GM12878 (cell line): ENCODE measurements at regions not wholly inside any gene's neighbourhood (a gene's known extent, or its start where the extent isn't known, plus 50 kb on each side); places are given as distances from the start of the nearest gene placed in this dataset.

Source experiments
- ATAC-seq: fragments of 200-7000 bp; cut with Tn5 transposase; 3 replicates; pipeline ENCODE4 v1.9.1; 2020; ENCODE audit warnings: mild to moderate bottlenecking, moderate library complexity
- BruUV-seq: library from RNA; stranded (reverse); fragments of 400-500 nt; replicated peaks from 2 replicates; lab custom pipeline; 2021; lab: Mats Ljungman, UMichigan
- CTCF ChIA-PET: fragments of 300-600 bp; sonication (Branson Sonifier 250); formaldehyde crosslinking; extraction: SDS; loops from one replicate; lab custom pipeline; 2021; ENCODE audit warnings: inconsistent platforms; lab: Yijun Ruan, JAX
- POLR2A ChIA-PET: fragments of 350-600 bp; formaldehyde crosslinking; extraction: SDS; loops from one replicate; lab custom pipeline; 2021; ENCODE audit warnings: inconsistent platforms; lab: Charles Lee
- RAD21 ChIA-PET: fragments of 300-600 bp; sonication (Branson Sonifier 250); formaldehyde crosslinking; loops from one replicate; lab custom pipeline; 2023; ENCODE audit warnings: antibody characterized with exemption; ENCODE audit not compliant: unreplicated experiment; lab: Charles Lee
- SMC1A ChIA-PET: fragments of 300-600 bp; sonication (Branson Sonifier 250); formaldehyde crosslinking; loops from one replicate; lab custom pipeline; 2023; ENCODE audit not compliant: unreplicated experiment, uncharacterized antibody; lab: Charles Lee
- DNase-seq: peaks from one replicate; pipeline ENCODE4 v3.0.0-alpha.2; 2011; ENCODE audit warnings: low read depth, low spot score
- FAIRE-seq: peaks from 3 replicates; lab custom pipeline; 2011; peaks lifted over from hg19 to GRCh38; lab: Jason Lieb, UNC
- H2AFZ ChIP-seq: 2 replicates; pipeline ENCODE4 v1.6.0; 2011; ENCODE audit warnings: low read depth, low read length, control low read depth; ENCODE audit not compliant: control insufficient read depth
- H3K27ac ChIP-seq: 2 replicates; pipeline ENCODE4 v1.5.1; 2011; ENCODE audit warnings: control low read depth; ENCODE audit not compliant: control insufficient read depth, insufficient read depth
- H3K27me3 ChIP-seq, 2 experiments: replicated peaks in 1 of 2; 2 replicates each; pipeline versions ENCODE4 v1.6.0 to v1.6.1; 2011; ENCODE audit warnings: low read length in 1 of 2; ENCODE audit not compliant: control insufficient read depth in 2 of 2, insufficient read depth in 2 of 2
- H3K36me3 ChIP-seq, 2 experiments: 2 replicates each; pipeline ENCODE4 v1.5.1; 2011; ENCODE audit warnings: low read length in 1 of 2; ENCODE audit not compliant: control insufficient read depth in 2 of 2, insufficient read depth in 2 of 2
- H3K4me1 ChIP-seq: 2 replicates; pipeline ENCODE4 v1.6.1; 2011; ENCODE audit warnings: mild to moderate bottlenecking, low read length, moderate library complexity, mixed read lengths; ENCODE audit not compliant: control insufficient read depth, insufficient read depth
- H3K4me2 ChIP-seq: 2 replicates; pipeline ENCODE4 v1.6.0; 2011; ENCODE audit warnings: control low read depth; ENCODE audit not compliant: control insufficient read depth, insufficient read depth
- H3K4me3 ChIP-seq: fragments of 200-600 bp; sonication (generic); 2 replicates; pipeline ENCODE4 v1.5.1; 2016
- H3K79me2 ChIP-seq: 2 replicates; pipeline ENCODE4 v1.6.0; 2011; ENCODE audit warnings: low read length; ENCODE audit not compliant: control insufficient read depth, insufficient read depth
- H3K9ac ChIP-seq: 2 replicates; pipeline ENCODE4 v1.8.0; 2011; ENCODE audit warnings: low read length, control low read depth, mixed read lengths; ENCODE audit not compliant: control insufficient read depth, insufficient read depth
- H3K9me3 ChIP-seq: replicated peaks from 3 replicates; pipeline ENCODE4 v1.5.1; 2011; ENCODE audit warnings: mild to moderate bottlenecking, low read length; ENCODE audit not compliant: control insufficient read depth, insufficient read depth
- H4K20me1 ChIP-seq: 2 replicates; pipeline ENCODE4 v1.6.0; 2011; ENCODE audit not compliant: control insufficient read depth, insufficient read depth
- IRF3 ChIP-seq: fragments of 450-650 bp; IDR thresholded peaks from 2 replicates; pipeline ENCODE4 v1.6.1; 2014; ENCODE audit warnings: mild to moderate bottlenecking
- MYB ChIP-seq: fragments of 150-350 bp; IDR thresholded peaks from 2 replicates; pipeline ENCODE4 v1.6.1; 2014; ENCODE audit warnings: mild to moderate bottlenecking, low read depth, low read length, borderline replicate concordance
- NRF1 ChIP-seq: conservative IDR thresholded peaks from 2 replicates; pipeline ENCODE4 v1.6.1; 2011; ENCODE audit warnings: mild to moderate bottlenecking, low read depth, low read length, improper control_type of control experiment
- PRDM15 ChIP-seq: fragments of 450-650 bp; formaldehyde crosslinking; IDR thresholded peaks from 2 replicates; pipeline ENCODE4 v1.4.0; 2020; ENCODE audit warnings: mild to moderate bottlenecking, moderate library complexity
- SMARCA5 ChIP-seq: fragments of 450-650 bp; IDR thresholded peaks from 2 replicates; pipeline ENCODE4 v1.6.1; 2017; ENCODE audit warnings: mild to moderate bottlenecking
- TCF3 ChIP-seq: IDR thresholded peaks from 2 replicates; pipeline ENCODE4 v1.6.1; 2012; ENCODE audit warnings: low read depth, mild to moderate bottlenecking, low read length, borderline replicate concordance; ENCODE audit not compliant: insufficient read depth
- ZNF592 ChIP-seq: fragments of 450-650 bp; IDR thresholded peaks from 2 replicates; pipeline ENCODE4 v1.6.1; 2017; ENCODE audit warnings: mild to moderate bottlenecking, moderate library complexity
- WGBS: methylation state at CpG from one replicate; pipeline ENCODE4 v1.1.6; 2016; ENCODE audit warnings: low lambda C conversion rate; ENCODE audit not compliant: insufficient replicate concordance, insufficient coverage; ENCODE audit errors: missing lambda C conversion rate; 5-methylcytosine and 5-hydroxymethylcytosine counted together
- in situ Hi-C: fragments of 300-500 bp; cut with MboI; formaldehyde crosslinking; loops from 9 replicates; pipeline ENCODE4 v1.14.3; 2018; ENCODE audit warnings: mixed read lengths
- intact Hi-C: fragments of 100-400 bp; cut with micrococcal nuclease; formaldehyde crosslinking; loops from one replicate; pipeline ENCODE4 v1.14.2; 2022; ENCODE audit not compliant: unreplicated experiment

GRCh38 chr12:46046436-46046835, 56.1 kb upstream of the SCAF11 start:
- no peaks in the 10 kb centered on the region for H3K4me1 ChIP-seq
- H4K20me1 ChIP-seq = no peaks in the 10 kb centered on the region
- CTCF ChIA-PET = interaction anchor here (1.4 kb wide), 1 partner anchor 79 kb away, joined by 4 read pairs; no protein-coding TSS in a partner anchor
- no peak overlapping the region for H2AFZ ChIP-seq
- WGBS = 0% methylated on average over 1 of the region's 1 CpG
- TF ChIP-seq TCF3 (no peak), MYB (no peak)
- RAD21 ChIA-PET = no interaction called here
- SMC1A ChIA-PET = no interaction called here
- FAIRE-seq (no peak), DNase-seq (no peak), ATAC-seq (no peak)
- POLR2A ChIA-PET = no interaction called here
- H3K36me3 ChIP-seq = no peaks in the 10 kb centered on the region
- no peak overlapping the region for H3K4me3 ChIP-seq
- BruUV-seq = no TSS peak
- in situ Hi-C loops (no loop called here), intact Hi-C loops (no loop called here)
- no peak overlapping the region for H3K27ac ChIP-seq
- no peaks in the 10 kb centered on the region for H3K79me2 ChIP-seq
- no peaks in the 10 kb centered on the region for H3K27me3 ChIP-seq
- no peak overlapping the region for H3K9ac ChIP-seq
- H3K4me2 ChIP-seq = no peak overlapping the region
- H3K9me3 ChIP-seq = peaks cover 5% of the 10 kb centered on the region; the same call in 2 of the 3 replicates

- CTCF ChIA-PET = interaction anchor here (0.9 kb wide), 1 partner anchor 81 kb away, joined by 3 read pairs; no protein-coding TSS in a partner anchor
- no peak overlapping the region for H3K27ac ChIP-seq
- no peaks in the 10 kb centered on the region for H3K27me3 ChIP-seq
- intact Hi-C loops = no loop called here
- H3K9ac ChIP-seq = no peak overlapping the region
- 5% methylated on average over 1 of the region's 1 CpG for WGBS
- FAIRE-seq (no peak), ATAC-seq (no peak), DNase-seq (no peak)
- in situ Hi-C loops = no loop called here
- H3K36me3 ChIP-seq = no peaks in the 10 kb centered on the region
- no peaks in the 10 kb centered on the region for H3K4me1 ChIP-seq
- RAD21 ChIA-PET = no interaction called here
- no peaks in the 10 kb centered on the region for H4K20me1 ChIP-seq
- H3K9me3 ChIP-seq = no peaks in the 10 kb centered on the region; the same call in 1 of the 3 replicates
- no peak overlapping the region for H3K4me3 ChIP-seq
- no peaks in the 10 kb centered on the region for H3K79me2 ChIP-seq
- no TSS peak for BruUV-seq
- POLR2A ChIA-PET = no interaction called here
- no peak overlapping the region for H2AFZ ChIP-seq
- H3K4me2 ChIP-seq = no peak overlapping the region
- SMC1A ChIA-PET = interaction anchor here (1.4 kb wide), 1 partner anchor 21 kb away, joined by 3 read pairs; no protein-coding TSS in a partner anchor
- no peak for TF ChIP-seq SMARCA5
- no peak for TF ChIP-seq PRDM15 (CRISPR knock-in tag)
- TF ChIP-seq ZNF592 = no peak
- TF ChIP-seq IRF3 = no peak
- no peak for TF ChIP-seq NRF1
Observed at GRCh38 chr12:46043972-46044520, 53.7 kb upstream of the SCAF11 start.
